ENCODE measurements at regions not wholly inside any gene's neighbourhood (a gene's known extent, or its start where the extent isn't known, plus 50 kb on each side); places are given as distances from the start of the nearest gene placed in this dataset.

- peak; percentile 60 for DNase-seq
Measured at GRCh38 chr5:2488593-2488992, 262.9 kb downstream of the IRX2 start.

DNA sequence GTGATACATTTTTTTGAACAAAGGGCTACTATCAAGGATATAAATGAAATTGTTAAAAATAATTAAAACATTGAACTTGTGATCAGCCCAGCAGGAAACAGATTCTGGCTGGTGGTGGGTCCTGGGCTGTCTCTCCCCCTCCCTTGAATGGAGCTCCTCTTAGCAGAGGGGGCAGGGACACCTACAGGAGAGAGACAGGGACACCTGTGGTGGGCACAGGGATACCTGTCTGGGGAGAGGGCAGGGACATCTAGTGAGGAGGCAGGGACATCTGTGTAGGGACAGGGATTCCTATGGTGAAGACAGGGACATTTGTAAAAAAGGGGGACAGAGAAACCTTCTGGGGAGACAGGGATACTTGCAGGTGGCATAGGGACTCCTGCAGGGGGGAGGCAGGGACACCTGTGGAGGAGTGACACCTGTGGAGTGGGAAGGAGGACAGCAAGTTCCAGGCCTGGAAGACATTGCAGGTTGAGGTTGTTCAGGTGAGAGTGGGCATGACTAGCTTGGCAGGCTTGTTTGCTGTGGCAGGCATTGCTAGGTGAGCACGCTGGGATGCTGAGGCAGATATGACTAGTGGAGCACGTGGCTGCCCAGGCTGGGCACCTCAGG, 264.2 kb downstream of the IRX2 start:
- no peak for DNase-seq

DNA sequence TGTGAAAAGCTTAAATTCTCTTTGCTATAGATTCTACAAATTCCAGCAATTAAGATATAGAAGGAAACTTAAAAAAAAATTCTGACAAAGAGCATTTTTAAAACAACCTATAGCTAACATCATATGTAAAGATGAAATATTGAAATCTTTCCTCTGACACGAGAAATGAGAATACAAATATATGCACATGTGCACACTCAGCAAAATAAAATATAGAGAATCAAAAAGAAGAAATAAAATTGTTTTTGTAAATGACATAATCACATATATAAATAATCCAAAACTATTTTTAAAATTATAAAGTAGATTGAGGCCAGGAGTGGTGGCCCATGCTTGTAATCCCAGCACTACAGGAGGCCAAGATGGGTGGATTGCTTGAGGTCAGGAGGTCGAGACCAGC, 265.1 kb downstream of the IRX2 start:
- no peak for DNase-seq

- DNase-seq = no peak
Measured at GRCh38 chr5:2482778-2483177, 268.7 kb downstream of the IRX2 start.

DNA sequence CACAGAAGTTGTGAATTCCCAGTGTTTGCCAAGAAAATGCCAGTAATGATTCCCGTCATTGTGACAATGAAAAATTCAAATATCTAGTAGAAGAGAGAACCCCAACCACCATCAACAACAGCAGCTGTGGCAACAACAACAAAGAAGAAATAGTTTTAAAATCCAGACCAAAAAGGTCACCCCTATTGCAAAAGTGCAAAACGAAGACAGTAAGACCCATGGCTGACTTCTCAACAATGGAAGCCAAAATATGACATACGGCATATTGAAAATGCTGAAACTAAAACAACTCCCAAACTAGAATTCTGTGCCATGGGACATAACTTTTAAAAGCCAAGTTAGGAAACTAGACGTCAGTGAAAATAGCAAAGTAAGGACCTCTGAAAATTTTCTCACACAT, 270.6 kb downstream of the IRX2 start:
- no peak for DNase-seq

GRCh38 chr5:2475902-2476301, 275.6 kb downstream of the IRX2 start:
- no peak for DNase-seq

GRCh38 chr5:2472670-2473069, 278.8 kb downstream of the IRX2 start:
- no peak for DNase-seq

DNA sequence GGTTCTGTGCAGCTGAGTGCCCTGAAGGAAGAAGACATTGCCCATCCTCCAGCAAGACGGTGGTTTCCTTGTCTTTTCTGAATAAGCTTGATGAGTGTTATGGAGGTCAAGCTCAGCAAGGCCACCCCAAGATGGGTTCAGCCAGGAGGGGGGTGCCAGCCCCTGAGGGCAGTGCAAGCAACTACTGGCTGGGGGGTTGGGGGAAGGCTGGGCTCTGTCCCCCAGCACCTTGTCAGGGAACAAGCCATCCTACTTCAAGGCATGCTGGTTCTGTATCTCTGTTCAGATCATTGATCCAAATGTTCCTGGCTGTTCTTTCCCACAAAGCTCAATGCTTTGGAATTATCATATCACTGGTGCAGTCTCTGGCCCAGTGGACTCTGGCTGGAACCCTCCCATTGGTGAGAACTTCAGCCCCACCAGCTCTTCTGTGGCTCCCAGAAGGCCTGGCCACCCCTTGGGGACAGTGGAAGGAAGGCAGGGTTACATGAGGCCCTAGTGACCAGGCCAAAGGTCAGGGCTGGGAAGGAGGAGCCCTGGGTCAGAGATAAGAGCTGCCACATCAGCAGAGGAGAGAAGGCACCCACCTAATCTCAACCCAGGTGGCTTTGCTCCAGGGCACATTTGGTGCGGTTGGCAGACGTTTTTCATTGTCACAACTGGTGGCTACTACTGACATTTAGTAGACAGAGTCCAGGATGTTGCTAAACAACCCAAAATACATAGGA, 280.2 kb downstream of the IRX2 start:
- no peak for DNase-seq

- peak; percentile 66 for DNase-seq
Measured at GRCh38 chr5:2466966-2467365, 284.5 kb downstream of the IRX2 start.

DNA sequence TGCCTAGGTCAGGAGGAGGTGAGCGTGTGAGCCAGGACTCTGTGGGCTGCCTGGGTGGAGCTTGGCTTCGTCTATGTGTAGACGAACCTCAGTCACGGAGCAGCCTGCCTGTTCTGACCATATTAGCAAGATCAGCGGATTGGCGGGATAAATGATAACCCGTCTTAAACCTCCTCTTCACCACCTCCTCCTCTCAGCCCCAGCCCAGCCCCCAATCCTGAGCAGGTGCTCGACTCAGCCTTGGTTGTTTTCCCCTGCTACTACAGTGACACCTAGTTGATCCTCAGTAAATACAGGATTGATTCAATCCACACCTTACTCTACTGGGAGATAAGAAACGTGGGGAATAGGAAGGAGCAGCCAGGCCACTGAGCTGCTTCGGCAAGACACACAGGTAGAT, 286.1 kb downstream of the IRX2 start:
- DNase-seq = peak; percentile 89

- DNase-seq = no peak
Measured at GRCh38 chr5:2464141-2464540, 287.3 kb downstream of the IRX2 start.

DNA sequence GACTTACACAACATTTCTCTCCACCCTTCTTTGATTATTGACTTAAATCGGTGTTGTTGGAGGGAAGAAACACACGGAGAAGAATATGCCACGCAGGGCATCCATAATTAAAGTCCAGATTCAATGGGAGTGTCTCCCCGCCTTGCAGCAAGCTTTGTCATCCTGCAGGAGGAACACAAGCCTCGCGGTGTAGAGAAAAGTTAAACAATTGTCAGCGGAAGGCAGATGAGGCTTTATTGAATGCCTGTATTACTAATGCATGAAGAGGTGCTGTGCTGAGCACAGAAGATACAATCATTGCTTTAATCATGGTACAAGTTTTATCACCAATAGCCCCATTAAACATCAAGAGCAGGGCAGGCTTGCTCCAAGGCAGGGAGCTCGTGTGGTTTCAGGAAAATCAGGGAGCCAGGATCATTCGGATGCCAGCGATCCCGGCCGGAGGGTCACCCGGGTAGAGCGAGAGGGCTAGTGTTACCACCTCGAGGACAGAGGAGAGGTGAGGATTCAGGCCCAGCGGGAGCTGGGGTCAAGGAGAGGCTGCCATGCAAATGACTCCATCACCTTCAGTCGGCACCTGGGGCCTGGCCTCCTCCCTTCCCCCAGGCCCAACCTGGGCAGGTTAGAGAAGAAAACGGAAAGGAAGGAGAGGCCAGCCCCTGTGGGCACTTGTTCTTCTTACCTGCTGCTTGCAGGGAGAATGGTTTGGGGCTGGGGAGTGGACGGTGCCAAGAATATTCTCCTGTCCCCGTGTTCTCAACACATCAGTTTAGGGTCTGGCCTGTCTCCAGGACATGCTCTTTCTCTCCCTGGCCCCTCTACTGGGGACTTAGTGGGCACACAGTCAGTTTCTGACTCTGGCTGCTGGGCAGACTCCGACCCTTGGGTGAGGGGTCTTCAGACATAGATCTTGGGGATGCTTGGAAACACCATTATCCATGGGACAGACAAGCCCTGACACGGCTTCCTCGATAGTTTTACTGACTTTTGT, 289.5 kb downstream of the IRX2 start:
- no peak for DNase-seq

DNA sequence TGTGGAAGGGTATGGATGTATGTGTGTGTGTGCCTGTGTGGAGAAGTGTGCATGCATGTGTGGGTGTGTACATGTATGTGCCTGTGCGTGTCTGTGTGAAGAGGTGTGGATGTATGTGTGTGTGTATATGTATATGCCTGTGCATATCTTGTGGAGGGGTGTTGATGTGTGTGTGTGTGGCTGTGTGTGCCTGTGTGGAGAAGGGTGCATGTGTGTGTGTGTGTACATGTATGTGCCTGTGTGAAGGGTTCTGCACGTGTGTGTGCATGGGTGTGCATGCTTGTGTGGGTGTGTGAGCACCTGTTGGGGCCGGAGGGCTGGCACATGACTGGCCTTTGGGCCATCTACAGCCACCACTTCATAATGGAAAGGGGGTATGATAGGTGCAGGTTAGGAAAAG, 291.4 kb downstream of the IRX2 start:
- no peak for DNase-seq

GRCh38 chr5:2459251-2459650, 292.2 kb downstream of the IRX2 start:
- DNase-seq = no peak

- DNase-seq = no peak
Measured at GRCh38 chr5:2455878-2456277, 295.6 kb downstream of the IRX2 start.

DNA sequence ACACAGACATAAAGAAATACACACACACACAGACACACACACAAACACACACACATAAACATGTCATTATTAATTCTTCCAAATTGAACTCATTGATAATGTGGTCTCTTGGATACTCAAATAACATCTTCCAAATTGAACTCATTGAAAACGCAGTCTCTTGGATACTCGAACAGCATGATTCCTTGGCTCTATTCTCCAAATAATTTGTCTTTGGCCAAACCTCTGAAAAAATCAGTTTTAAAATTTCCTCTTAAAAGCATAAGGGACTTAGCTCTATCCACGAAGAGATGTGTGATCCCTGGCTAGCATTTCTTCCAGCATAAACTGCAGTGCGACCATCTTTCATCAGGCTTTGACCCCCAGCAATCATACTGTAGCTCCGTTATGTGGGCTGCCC, 296.6 kb downstream of the IRX2 start:
- DNase-seq = no peak

DNA sequence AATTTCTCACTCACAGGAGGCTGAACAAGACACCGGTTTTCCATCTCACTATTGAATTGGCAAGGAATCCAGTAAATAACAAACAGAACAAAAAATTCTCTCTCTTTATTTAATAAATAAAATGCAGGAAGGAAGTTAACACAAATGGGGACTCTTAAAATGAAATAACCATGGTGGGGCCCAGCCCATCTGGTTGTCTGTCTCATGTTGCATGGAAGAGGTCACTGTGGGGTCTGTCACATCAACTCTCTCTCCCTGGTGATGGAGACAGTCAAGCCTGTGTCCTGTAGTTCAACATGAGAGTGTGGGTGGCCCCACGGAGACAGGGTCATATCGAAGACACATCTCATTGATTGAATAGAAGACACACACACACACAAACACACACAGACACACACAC, 297.7 kb downstream of the IRX2 start:
- DNase-seq = no peak

GRCh38 chr5:2451100-2451499, 300.4 kb downstream of the IRX2 start:
- no peak for DNase-seq

DNA sequence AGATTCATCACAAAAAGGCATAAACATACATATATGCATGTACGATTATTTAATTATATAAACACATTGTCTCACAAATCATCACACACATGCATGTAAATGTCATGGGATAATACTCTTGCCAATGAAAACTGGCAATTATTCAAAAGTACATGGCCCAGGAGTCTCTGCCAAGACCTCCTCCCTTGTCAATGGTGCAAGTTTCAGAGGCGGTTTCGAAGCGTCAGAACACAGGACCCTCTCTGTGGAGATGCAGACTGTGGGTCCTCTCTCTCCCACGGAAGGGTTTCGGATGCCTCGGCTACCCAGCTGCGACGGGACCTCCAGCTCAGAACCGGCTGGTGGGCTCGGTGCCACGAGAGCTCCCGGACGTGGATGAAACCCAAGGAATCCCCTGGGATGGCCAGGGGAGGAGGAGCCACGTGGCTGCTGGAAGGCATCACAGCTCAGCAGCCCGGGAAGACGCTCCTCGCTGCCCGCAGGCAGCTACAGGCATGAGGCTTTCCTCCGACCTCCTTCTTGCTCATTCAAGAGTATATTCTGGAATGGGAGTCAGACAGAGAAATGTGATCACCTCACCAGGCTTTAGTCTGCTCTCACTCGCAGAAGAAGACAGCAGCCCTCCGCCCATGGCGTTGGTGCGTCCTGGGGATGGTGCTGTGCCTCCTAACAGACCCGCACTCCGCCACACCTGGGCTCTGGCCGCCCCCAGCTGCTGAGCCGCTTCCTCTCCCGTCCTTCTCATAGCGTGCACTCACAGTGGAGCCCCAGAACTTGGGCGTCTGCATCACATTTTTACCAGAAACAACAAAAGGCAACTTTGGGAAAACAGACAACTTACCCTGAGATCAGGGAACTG, 308.8 kb downstream of the IRX2 start:
- peak; percentile 68 for DNase-seq

DNA sequence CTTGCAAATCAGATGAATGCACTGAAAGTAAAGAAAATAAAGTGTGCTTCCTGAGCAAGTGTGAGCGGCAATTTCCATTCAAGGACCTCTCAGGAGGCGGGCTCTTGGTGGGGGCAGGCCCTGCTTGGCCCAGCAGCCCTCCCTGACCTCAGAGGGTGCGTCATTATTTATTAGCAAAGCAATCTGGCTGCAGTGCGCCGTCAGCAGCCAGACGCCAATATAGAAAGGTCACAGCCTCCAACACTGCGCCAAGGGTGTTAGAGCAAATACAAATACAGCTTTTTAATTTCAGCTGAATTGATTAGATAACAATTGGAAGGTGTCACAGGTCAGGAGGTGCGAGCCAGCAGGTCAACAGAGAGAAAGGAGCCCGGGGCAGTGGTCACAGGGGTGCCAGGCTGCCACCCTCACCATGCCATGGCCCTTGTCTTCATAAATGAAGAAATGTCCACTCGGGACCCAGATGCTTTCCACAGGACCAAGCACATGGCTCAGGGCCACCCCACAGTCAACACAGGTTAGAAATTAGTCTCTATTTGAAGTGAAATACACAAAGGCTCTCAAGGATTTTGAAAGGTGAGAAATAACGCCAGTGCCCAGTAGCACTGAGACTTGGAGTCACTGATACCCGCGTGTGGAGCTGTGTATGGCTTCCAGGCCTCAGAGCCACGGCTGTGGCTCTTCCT, 309.8 kb downstream of the IRX2 start:
- DNase-seq = peak; percentile 84

GRCh38 chr5:2439608-2440007, 311.9 kb downstream of the IRX2 start:
- no peak for DNase-seq

GRCh38 chr5:2433086-2433485, 318.4 kb downstream of the IRX2 start:
- no peak for DNase-seq
